ENCODE measurements at regions not wholly inside any gene's neighbourhood (a gene's known extent, or its start where the extent isn't known, plus 50 kb on each side); places are given as distances from the start of the nearest gene placed in this dataset.

GRCh38 chr12:13299457-13299856 lies 102.9 kb downstream of the EMP1 start:
- Histone ChIP-seq H3K27me3 (no peaks in the 10 kb centered on the region), H3K9me3 (no peaks in the 10 kb centered on the region), H3K4me1 (no peaks in the 10 kb centered on the region), H3K4me3 (no peak overlapping the region), H3K36me3 (no peaks in the 10 kb centered on the region), H3K27ac (no peak overlapping the region)
- intact Hi-C loops (cut with DNase I; ENCODE audit: low total_unique reads), result no loop called here
- DNase-seq (ENCODE audit: low spot score in 2 of 2), result no peak
- TF ChIP-seq POLR2AphosphoS5 (IDR thresholded peaks at IDR 0.05) (no peak), POLR2A (IDR thresholded peaks at IDR 0.05) (no peak)
- TF ChIP-seq, protein P1, sequence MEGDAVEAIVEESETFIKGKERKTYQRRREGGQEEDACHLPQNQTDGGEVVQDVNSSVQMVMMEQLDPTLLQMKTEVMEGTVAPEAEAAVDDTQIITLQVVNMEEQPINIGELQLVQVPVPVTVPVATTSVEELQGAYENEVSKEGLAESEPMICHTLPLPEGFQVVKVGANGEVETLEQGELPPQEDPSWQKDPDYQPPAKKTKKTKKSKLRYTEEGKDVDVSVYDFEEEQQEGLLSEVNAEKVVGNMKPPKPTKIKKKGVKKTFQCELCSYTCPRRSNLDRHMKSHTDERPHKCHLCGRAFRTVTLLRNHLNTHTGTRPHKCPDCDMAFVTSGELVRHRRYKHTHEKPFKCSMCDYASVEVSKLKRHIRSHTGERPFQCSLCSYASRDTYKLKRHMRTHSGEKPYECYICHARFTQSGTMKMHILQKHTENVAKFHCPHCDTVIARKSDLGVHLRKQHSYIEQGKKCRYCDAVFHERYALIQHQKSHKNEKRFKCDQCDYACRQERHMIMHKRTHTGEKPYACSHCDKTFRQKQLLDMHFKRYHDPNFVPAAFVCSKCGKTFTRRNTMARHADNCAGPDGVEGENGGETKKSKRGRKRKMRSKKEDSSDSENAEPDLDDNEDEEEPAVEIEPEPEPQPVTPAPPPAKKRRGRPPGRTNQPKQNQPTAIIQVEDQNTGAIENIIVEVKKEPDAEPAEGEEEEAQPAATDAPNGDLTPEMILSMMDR (IDR thresholded peaks at IDR 0.05), result no peak

GRCh38 chr12:13293096-13293495 lies 96.6 kb downstream of the EMP1 start:
- intact Hi-C loops (cut with DNase I; ENCODE audit: low total_unique reads), result no loop called here
- no peaks in the 10 kb centered on the region for H3K4me1 ChIP-seq
- H3K4me3 ChIP-seq, result no peak overlapping the region
- H3K36me3 ChIP-seq, result no peaks in the 10 kb centered on the region
- DNase-seq (ENCODE audit: low spot score in 2 of 2), result no peak
- no peaks in the 10 kb centered on the region for H3K27me3 ChIP-seq
- H3K27ac ChIP-seq, result no peak overlapping the region
- TF ChIP-seq POLR2A (IDR thresholded peaks at IDR 0.05) (no peak), POLR2AphosphoS5 (IDR thresholded peaks at IDR 0.05) (no peak)
- TF ChIP-seq, protein P1 (IDR thresholded peaks at IDR 0.05), result no peak
- no peaks in the 10 kb centered on the region for H3K9me3 ChIP-seq

GRCh38 chr12:13289653-13290289 lies 93.2 kb downstream of the EMP1 start:
- intact Hi-C loops (cut with DNase I; ENCODE audit: low total_unique reads), result no loop called here
- DNase-seq (ENCODE audit: low spot score in 2 of 2), result no peak

DNA sequence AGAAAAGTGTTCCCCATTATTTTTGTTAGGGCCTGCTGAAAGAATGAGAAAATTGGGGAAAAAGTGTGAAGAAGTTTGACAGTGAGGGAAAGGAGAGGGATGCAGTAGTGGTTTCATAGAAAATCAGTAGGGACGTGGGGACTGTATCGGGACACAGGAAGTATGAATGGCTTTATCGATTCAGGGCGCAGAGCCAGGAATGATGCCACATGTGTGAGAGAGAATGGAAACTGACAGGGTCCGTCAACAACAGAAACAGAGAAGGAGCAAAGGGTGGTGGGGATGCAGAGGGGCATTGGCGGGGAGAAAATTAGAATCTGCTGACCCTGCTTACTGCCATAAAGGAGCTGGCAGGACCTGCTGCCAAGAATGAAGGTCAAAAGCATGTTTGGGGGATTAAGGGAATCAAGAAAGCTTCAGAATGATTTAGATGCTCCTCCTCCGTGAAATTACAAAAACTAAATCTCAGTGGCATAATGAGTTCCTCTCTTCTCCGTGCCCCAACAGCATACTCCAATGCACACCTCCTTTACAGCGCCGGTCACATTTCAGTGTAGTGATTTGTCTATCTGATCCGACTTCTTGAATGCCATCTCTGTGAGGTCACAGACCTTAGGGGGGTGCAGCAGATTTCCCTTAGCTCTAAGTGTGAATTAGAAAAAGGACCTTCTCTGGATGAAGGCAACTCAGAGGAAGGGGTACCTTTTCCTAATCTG lies 92.6 kb downstream of the EMP1 start:
- no peaks in the 10 kb centered on the region for H3K27me3 ChIP-seq
- no peaks in the 10 kb centered on the region for H3K36me3 ChIP-seq
- no peak overlapping the region for H3K27ac ChIP-seq
- no peak for DNase-seq (ENCODE audit: low spot score in 2 of 2)
- intact Hi-C loops (cut with DNase I; ENCODE audit: low total_unique reads), result no loop called here
- H3K4me3 ChIP-seq, result no peak overlapping the region
- H3K4me1 ChIP-seq, result no peaks in the 10 kb centered on the region
- TF ChIP-seq, protein P1 (IDR thresholded peaks at IDR 0.05), result no peak
- TF ChIP-seq POLR2AphosphoS5 (IDR thresholded peaks at IDR 0.05) (no peak), POLR2A (IDR thresholded peaks at IDR 0.05) (no peak)
- no peaks in the 10 kb centered on the region for H3K9me3 ChIP-seq

More at GRCh38 chr12:13289653-13290289, 93.2 kb downstream of the EMP1 start:
- TF ChIP-seq POLR2A (IDR thresholded peaks at IDR 0.05) (no peak), POLR2AphosphoS5 (IDR thresholded peaks at IDR 0.05) (no peak)
- TF ChIP-seq, protein P1 (IDR thresholded peaks at IDR 0.05), result no peak
- no peaks in the 10 kb centered on the region for H3K4me1 ChIP-seq
- no peaks in the 10 kb centered on the region for H3K27me3 ChIP-seq
- no peaks in the 10 kb centered on the region for H3K9me3 ChIP-seq
- H3K4me3 ChIP-seq, result no peak overlapping the region
- H3K27ac ChIP-seq, result no peak overlapping the region
- no peaks in the 10 kb centered on the region for H3K36me3 ChIP-seq

DNA sequence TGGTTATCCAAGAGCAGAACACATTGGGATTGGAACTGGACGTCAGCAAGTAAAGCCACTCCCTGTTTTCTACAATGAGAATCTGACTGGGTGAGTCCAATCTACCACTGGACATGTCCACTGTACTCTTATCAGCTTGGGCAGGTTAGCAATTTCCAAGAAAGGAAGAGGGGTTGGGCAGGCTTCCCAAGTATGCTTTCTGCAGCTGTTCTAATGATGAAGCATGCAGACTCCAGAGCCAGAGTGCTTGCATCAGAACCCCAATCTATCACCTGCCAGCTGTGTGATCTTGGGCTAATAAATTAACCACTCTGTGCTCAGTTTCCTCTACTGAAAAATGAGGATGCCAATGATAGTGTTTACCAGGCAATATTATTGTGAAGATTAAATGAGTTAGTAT lies 92.0 kb downstream of the EMP1 start:
- H3K36me3 ChIP-seq, result no peaks in the 10 kb centered on the region
- H3K4me3 ChIP-seq, result no peak overlapping the region
- no peaks in the 10 kb centered on the region for H3K27me3 ChIP-seq
- no peak for DNase-seq (ENCODE audit: low spot score in 2 of 2)
- TF ChIP-seq POLR2A (IDR thresholded peaks at IDR 0.05) (no peak), POLR2AphosphoS5 (IDR thresholded peaks at IDR 0.05) (no peak)
- TF ChIP-seq, protein P1 (IDR thresholded peaks at IDR 0.05), result no peak
- no peaks in the 10 kb centered on the region for H3K4me1 ChIP-seq
- intact Hi-C loops (cut with DNase I; ENCODE audit: low total_unique reads), result no loop called here
- H3K27ac ChIP-seq, result no peak overlapping the region
- no peaks in the 10 kb centered on the region for H3K9me3 ChIP-seq

Data from breast epithelium (tissue), 4 donors.